HEK293 (cell line): ENCODE measurements at regions not wholly inside any gene's neighbourhood (a gene's known extent, or its start where the extent isn't known, plus 50 kb on each side); places are given as distances from the start of the nearest gene placed in this dataset.

Source experiments
- CTCF ChIA-PET: fragments of 350-600 bp; formaldehyde crosslinking; extraction: SDS; loops from one replicate; lab custom pipeline; 2021; ENCODE audit warnings: antibody characterized with exemption; lab: Yijun Ruan, JAX
- POLR2A ChIA-PET: fragments of 300-600 bp; formaldehyde crosslinking; extraction: SDS; loops from one replicate; lab custom pipeline; 2020; ENCODE audit warnings: antibody characterized with exemption, inconsistent platforms; lab: Yijun Ruan, JAX
- H3K27ac ChIP-seq: fragments of 200-500 bp; sonication (Bioruptor generic); 2 replicates; pipeline ENCODE4 v1.5.1; 2014; ENCODE audit warnings: low read depth, low read length, control low read depth, inconsistent platforms; ENCODE audit errors: extremely low read depth
- H3K36me3 ChIP-seq, 2 experiments: fragments of 200-500 bp in 1 of 2; sonication (Bioruptor generic) in 1 of 2; 1 replicate in 1 of 2; 2 replicates in 1 of 2; pipeline ENCODE4 v1.5.1; 2014 to 2017; ENCODE audit warnings: inconsistent platforms in 2 of 2, low read length in 2 of 2; ENCODE audit not compliant: control insufficient read depth in 2 of 2, insufficient read depth in 1 of 2
- H3K4me1 ChIP-seq: fragments of 200-500 bp; sonication (Bioruptor generic); 2 replicates; pipeline ENCODE4 v1.5.1; 2014; ENCODE audit warnings: mild to moderate bottlenecking, low read length, inconsistent platforms; ENCODE audit not compliant: control insufficient read depth, insufficient read depth
- H3K4me3 ChIP-seq: 2 replicates; pipeline ENCODE4 v1.5.1; 2011; ENCODE audit warnings: low read depth, mild to moderate bottlenecking, control low read depth, low read length, moderate library complexity
- H3K9me3 ChIP-seq: fragments of 200-500 bp; sonication (Bioruptor generic); 2 replicates; pipeline ENCODE4 v1.5.1; 2014; ENCODE audit warnings: low read depth, low read length, inconsistent platforms; ENCODE audit not compliant: control insufficient read depth, insufficient read depth
- GFI1B ChIP-seq: fragments of 450-650 bp; formaldehyde crosslinking; IDR thresholded peaks from 2 replicates; pipeline ENCODE4 v1.5.1; 2016; ENCODE audit warnings: missing biosample characterization, missing genetic modification characterization
- KLF16 ChIP-seq: fragments of 450-650 bp; formaldehyde crosslinking; IDR thresholded peaks from 2 replicates; pipeline ENCODE4 v1.5.1; 2017; ENCODE audit warnings: missing biosample characterization, missing genetic modification characterization
- SCRT1 ChIP-seq: fragments of 450-650 bp; formaldehyde crosslinking; IDR thresholded peaks from 2 replicates; pipeline ENCODE4 v1.5.1; 2016; ENCODE audit warnings: missing biosample characterization, missing genetic modification characterization, borderline replicate concordance
- SP7 ChIP-seq: fragments of 450-650 bp; formaldehyde crosslinking; IDR thresholded peaks from 2 replicates; pipeline ENCODE4 v1.5.1; 2016; ENCODE audit warnings: missing biosample characterization, missing genetic modification characterization
- TRIM28 ChIP-seq: IDR thresholded peaks from 2 replicates; pipeline ENCODE4 v1.6.1; 2011; ENCODE audit warnings: low read length, control low read depth, borderline replicate concordance
- ZBTB7A ChIP-seq: fragments of 450-650 bp; formaldehyde crosslinking; IDR thresholded peaks from 2 replicates; pipeline ENCODE4 v1.5.1; 2016; ENCODE audit warnings: low read depth, missing biosample characterization, missing genetic modification characterization
- ZNF114 ChIP-seq: fragments of 450-650 bp; formaldehyde crosslinking; IDR thresholded peaks from 2 replicates; pipeline ENCODE4 v1.5.0; 2017; ENCODE audit warnings: missing biosample characterization, missing genetic modification characterization
- ZNF16 ChIP-seq: fragments of 450-650 bp; formaldehyde crosslinking; IDR thresholded peaks from 2 replicates; pipeline ENCODE4 v1.5.1; 2016; ENCODE audit warnings: low read depth, missing biosample characterization, missing genetic modification characterization
- ZNF169 ChIP-seq: fragments of 450-650 bp; formaldehyde crosslinking; IDR thresholded peaks from 2 replicates; pipeline ENCODE4 v1.5.1; 2016; ENCODE audit warnings: missing biosample characterization, missing genetic modification characterization
- ZNF19 ChIP-seq: fragments of 450-650 bp; formaldehyde crosslinking; IDR thresholded peaks from 2 replicates; pipeline ENCODE4; 2016; ENCODE audit warnings: missing biosample characterization, missing genetic modification characterization, low read depth
- ZNF501 ChIP-seq: fragments of 450-650 bp; formaldehyde crosslinking; IDR thresholded peaks from 2 replicates; pipeline ENCODE4 v1.5.1; 2016; ENCODE audit warnings: missing biosample characterization, missing genetic modification characterization
- ZNF555 ChIP-seq: fragments of 450-650 bp; formaldehyde crosslinking; conservative IDR thresholded peaks from 2 replicates; pipeline ENCODE4 v1.5.1; 2017; ENCODE audit warnings: missing biosample characterization, mild to moderate bottlenecking, missing genetic modification characterization, inconsistent platforms
- ZNF670 ChIP-seq: fragments of 450-650 bp; formaldehyde crosslinking; IDR thresholded peaks from 2 replicates; pipeline ENCODE4 v1.5.1; 2016; ENCODE audit warnings: missing biosample characterization, missing genetic modification characterization, low read depth
- ZNF747 ChIP-seq: fragments of 450-650 bp; formaldehyde crosslinking; IDR thresholded peaks from 2 replicates; pipeline ENCODE4 v1.5.1; 2016; ENCODE audit warnings: missing biosample characterization, missing genetic modification characterization
- ZNF768 ChIP-seq: fragments of 450-650 bp; formaldehyde crosslinking; IDR thresholded peaks from 2 replicates; pipeline ENCODE4 v1.5.1; 2018; ENCODE audit warnings: missing biosample characterization, mild to moderate bottlenecking, missing genetic modification characterization
- ZSCAN30 ChIP-seq: fragments of 450-650 bp; IDR thresholded peaks from 2 replicates; pipeline ENCODE4 v1.5.1; 2018; ENCODE audit warnings: missing biosample characterization, mild to moderate bottlenecking, missing genetic modification characterization, moderate library complexity
- TF ChIP-seq, protein P1 (sequence below): fragments of 450-650 bp; formaldehyde crosslinking; IDR thresholded peaks from 2 replicates; pipeline ENCODE4 v1.5.1; 2016; ENCODE audit warnings: missing biosample characterization, missing genetic modification characterization
- TF ChIP-seq, protein P2 (sequence below): fragments of 450-650 bp; formaldehyde crosslinking; IDR thresholded peaks from 2 replicates; pipeline ENCODE4 v1.5.1; 2017; ENCODE audit warnings: missing biosample characterization, missing genetic modification characterization
- TF ChIP-seq, protein P3 (sequence below): fragments of 450-650 bp; formaldehyde crosslinking; IDR thresholded peaks from 2 replicates; pipeline ENCODE4 v1.5.1; 2016; ENCODE audit warnings: missing biosample characterization, missing genetic modification characterization
- TF ChIP-seq, protein P4 (sequence below): fragments of 450-650 bp; formaldehyde crosslinking; IDR thresholded peaks from 2 replicates; pipeline ENCODE4 v1.5.1; 2016; ENCODE audit warnings: missing biosample characterization, missing genetic modification characterization

DNA sequence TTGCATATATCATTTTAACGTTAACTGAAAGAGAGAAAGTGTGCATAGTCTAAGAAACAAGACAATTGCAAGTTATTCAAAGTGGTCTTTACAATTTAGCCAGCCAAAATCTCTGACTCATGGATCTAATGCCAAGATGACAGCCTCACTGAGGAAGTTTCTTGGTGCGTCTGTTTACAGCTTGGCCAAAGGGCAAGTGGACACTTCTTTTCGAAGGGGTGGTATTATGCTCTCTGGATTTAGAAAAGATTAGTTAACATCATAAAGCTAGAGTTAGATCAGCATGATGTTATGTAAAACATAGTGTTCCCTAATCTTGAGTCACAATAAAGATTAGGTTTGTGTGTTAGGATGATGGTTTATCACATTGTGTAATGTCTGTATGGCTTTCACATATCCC lies 51.5 kb upstream of the SLC2A13 start:
- Histone ChIP-seq H3K9me3 (no peaks in the 10 kb centered on the region), H3K36me3 (no peaks in the 10 kb centered on the region), H3K27ac (no peak overlapping the region), H3K4me3 (no peak overlapping the region), H3K4me1 (no peaks in the 10 kb centered on the region)
- ChIA-PET POLR2A (no interaction called here), CTCF (no interaction called here)
- TF ChIP-seq ZNF114 (tag by site-specific recombination) (no peak), ZNF169 (tag by site-specific recombination) (no peak), ZNF501 (tag by site-specific recombination) (no peak), ZNF16 (tag by site-specific recombination) (no peak), ZNF670 (no peak), ZNF768 (tag by site-specific recombination) (no peak)

DNA sequence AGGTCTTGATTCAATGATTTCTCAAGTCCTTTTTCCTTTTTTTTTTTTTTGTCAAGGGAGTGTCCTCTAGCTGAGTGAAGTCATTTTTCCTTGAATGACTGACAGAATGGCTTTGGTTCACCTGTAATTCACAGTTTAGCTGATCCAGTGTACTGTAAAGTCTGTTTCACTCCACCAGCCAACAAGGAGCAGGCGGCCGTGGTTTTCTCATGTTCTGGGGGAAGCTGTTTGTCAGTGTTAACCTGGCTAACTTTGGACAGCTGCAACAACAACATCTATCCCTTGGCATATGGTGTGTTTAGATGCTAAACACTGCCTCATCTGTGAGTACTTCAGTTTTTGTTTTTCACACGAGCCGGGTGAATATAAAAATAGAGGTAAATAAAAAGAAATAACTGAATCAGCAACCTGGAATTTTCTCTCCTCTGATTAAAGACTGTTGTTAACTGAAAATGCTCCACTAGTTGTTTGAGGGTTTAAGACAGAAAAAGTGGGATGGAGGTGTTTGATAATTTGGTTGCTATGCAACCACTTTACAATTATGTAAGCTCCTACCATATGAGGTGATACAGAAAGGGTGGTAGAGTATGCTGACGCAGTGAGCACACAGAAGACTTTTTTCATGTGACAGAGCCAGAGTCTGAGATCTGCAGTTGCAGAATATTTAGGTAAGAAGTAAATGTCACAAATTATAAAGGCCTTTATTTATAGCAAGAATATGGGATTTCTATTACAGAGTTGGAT lies 50.3 kb upstream of the SLC2A13 start:
- no peak overlapping the region for H3K4me3 ChIP-seq
- ChIA-PET POLR2A (no interaction called here), CTCF (interaction anchor here (0.7 to 2.1 kb wide), 3 partner anchors 119 to 158 kb away, joined by 3 to 5 read pairs (median 3); no protein-coding TSS in a partner anchor)
- H3K36me3 ChIP-seq = no peaks in the 10 kb centered on the region
- no peak overlapping the region for H3K27ac ChIP-seq
- no peaks in the 10 kb centered on the region for H3K4me1 ChIP-seq
- TF ChIP-seq, protein P1, sequence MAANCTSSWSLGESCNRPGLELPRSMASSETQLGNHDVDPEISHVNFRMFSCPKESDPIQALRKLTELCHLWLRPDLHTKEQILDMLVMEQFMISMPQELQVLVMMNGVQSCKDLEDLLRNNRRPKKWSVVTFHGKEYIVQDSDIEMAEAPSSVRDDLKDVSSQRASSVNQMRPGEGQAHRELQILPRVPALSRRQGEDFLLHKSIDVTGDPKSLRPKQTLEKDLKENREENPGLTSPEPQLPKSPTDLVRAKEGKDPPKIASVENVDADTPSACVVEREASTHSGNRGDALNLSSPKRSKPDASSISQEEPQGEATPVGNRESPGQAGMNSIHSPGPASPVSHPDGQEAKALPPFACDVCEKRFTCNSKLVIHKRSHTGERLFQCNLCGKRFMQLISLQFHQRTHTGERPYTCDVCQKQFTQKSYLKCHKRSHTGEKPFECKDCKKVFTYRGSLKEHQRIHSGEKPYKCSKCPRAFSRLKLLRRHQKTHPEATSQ (tag by site-specific recombination) = no peak
- TF ChIP-seq ZNF747 (tag by site-specific recombination) (no peak), GFI1B (tag by site-specific recombination) (no peak), ZNF16 (tag by site-specific recombination) (no peak), ZNF501 (tag by site-specific recombination) (no peak), ZSCAN30 (tag by site-specific recombination) (no peak), KLF16 (tag by site-specific recombination) (no peak), SP7 (no peak), ZNF19 (tag by site-specific recombination) (no peak), TRIM28 (no peak), ZNF555 (tag by site-specific recombination) (no peak), ZBTB7A (tag by site-specific recombination) (no peak), ZNF768 (tag by site-specific recombination) (no peak), SCRT1 (no peak)
- TF ChIP-seq, protein P2, sequence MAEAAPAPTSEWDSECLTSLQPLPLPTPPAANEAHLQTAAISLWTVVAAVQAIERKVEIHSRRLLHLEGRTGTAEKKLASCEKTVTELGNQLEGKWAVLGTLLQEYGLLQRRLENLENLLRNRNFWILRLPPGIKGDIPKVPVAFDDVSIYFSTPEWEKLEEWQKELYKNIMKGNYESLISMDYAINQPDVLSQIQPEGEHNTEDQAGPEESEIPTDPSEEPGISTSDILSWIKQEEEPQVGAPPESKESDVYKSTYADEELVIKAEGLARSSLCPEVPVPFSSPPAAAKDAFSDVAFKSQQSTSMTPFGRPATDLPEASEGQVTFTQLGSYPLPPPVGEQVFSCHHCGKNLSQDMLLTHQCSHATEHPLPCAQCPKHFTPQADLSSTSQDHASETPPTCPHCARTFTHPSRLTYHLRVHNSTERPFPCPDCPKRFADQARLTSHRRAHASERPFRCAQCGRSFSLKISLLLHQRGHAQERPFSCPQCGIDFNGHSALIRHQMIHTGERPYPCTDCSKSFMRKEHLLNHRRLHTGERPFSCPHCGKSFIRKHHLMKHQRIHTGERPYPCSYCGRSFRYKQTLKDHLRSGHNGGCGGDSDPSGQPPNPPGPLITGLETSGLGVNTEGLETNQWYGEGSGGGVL (tag by site-specific recombination) = no peak
- TF ChIP-seq, protein P3, sequence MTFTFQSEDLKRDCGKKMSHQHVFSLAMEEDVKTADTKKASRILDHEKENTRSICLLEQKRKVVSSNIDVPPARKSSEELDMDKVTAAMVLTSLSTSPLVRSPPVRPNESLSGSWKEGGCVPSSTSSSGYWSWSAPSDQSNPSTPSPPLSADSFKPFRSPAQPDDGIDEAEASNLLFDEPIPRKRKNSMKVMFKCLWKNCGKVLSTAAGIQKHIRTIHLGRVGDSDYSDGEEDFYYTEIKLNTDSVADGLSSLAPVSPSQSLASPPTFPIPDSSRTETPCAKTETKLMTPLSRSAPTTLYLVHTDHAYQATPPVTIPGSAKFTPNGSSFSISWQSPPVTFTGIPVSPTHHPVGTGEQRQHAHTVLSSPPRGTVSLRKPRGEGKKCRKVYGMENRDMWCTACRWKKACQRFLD (tag by site-specific recombination) = no peak
- TF ChIP-seq, protein P4, sequence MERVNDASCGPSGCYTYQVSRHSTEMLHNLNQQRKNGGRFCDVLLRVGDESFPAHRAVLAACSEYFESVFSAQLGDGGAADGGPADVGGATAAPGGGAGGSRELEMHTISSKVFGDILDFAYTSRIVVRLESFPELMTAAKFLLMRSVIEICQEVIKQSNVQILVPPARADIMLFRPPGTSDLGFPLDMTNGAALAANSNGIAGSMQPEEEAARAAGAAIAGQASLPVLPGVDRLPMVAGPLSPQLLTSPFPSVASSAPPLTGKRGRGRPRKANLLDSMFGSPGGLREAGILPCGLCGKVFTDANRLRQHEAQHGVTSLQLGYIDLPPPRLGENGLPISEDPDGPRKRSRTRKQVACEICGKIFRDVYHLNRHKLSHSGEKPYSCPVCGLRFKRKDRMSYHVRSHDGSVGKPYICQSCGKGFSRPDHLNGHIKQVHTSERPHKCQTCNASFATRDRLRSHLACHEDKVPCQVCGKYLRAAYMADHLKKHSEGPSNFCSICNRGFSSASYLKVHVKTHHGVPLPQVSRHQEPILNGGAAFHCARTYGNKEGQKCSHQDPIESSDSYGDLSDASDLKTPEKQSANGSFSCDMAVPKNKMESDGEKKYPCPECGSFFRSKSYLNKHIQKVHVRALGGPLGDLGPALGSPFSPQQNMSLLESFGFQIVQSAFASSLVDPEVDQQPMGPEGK (tag by site-specific recombination) = no peak
- no peaks in the 10 kb centered on the region for H3K9me3 ChIP-seq
